Hematopoietic multipotent progenitor cell treated with erythropoietin and hydrocortisone succinate and interleukin-3 and kit ligand, for 6 days (in vitro differentiated cells): ENCODE measurements at regions not wholly inside any gene's neighbourhood (a gene's known extent, or its start where the extent isn't known, plus 50 kb on each side); places are given as distances from the start of the nearest gene placed in this dataset.

Experiments used
- DNase-seq: peaks from one replicate; pipeline ENCODE4 v3.0.0-alpha.2; 2015

GRCh38 chr7:17054206-17054605 is 172.4 kb upstream of the AGR3 start:
- no peak for DNase-seq

DNA sequence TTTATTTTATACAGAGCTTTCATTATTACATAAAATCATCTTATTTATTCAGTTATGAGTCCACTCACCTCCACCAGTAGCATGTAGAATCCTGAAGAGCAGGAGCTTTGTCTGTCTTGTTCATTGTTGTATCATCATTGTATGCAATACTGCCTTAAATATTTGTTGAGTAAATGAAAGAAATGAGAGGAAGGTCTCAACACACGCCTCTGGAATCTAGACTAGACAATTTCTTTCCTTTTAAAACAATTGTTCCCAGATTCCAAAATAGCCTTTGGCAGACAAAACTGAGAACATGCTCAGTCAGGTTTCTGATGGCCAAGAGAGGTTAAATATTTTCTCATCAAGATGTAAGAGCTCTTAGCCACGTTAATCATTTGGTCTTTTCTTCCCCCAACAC is 173.1 kb upstream of the AGR3 start:
- DNase-seq, result no peak

DNA sequence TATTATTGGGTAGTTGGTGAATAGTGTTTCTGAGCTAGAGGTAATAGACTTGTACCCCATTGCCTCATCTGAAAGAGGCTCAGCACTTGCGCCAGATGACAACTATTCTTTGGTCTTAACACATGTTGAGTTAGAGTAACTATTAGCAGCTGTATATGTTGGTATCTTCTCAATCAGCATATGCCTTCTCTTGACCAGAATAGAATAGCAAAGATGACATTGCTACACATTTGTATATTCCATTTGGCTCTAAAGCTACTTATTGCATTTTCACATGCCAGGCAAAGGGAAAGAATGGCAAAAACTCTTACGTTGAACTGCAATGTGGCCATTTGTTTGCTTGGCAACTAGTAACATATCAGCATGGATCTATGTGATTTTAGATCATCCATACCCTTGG is 173.8 kb upstream of the AGR3 start:
- DNase-seq, result no peak

DNA sequence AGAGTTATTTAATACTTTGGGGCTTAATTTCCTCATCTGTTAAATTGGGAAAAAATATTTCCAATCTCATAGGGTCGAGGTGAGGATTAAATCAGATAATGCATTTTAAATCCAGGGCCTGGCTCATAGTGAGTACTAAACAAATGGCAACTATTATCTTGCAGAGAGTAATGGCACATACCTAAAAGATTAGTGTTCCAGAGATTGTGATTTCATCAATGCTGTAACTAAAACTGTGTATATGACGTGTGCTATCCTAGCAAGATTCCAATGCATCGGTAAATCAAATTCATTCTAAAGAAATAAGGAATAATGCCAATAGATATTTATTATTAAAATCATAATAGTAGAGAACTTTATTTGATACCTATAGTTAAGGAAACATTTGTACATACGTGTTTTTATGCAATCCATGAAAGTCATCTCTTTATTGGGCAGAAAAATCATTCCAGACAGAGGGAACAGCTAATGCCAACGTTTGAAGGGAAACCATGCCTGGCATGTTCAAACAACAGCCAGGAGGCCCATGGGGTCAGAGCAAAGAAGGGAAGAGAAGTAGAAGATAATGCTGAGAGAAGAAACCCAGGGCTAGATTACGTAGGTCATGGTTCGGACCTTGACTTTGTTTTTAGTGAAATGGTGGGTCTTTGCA is 174.8 kb upstream of the AGR3 start:
- DNase-seq, result no peak

DNA sequence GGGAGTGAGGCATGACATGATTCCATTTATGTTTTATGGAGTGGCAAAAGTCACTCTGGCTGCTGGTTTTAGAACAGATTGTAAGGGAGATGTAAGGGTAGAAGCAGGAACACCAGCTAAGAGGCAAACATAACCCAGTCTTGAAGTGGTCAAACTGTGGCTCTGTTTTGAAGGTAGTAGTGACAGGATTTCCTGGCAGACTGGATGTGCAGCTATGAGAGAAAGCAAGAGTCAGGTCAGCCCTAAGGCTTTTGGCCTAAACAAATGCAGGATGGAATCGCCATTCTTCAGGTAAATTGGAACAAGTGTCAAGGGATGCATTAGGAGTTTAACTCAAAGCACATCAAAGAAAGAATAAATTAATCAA is 175.3 kb upstream of the AGR3 start:
- DNase-seq, result no peak

DNA sequence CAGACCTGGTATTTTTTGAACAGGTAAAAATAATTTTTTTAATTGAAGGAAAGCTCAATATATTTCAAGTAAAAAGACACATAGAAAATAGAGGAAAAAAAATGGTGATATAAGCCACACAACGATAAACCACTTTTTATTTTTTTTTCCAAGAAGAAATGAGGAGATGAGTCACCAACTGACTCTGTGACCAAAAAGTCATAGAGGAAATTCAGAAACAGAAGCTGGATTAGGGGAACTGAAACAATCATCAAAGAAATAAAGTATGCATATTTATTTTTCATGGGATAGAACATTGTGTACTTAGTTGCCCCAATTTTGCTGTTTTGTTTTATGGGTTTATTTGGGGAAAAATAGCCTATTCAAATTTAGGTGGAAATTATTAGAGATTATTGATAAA is 176.8 kb upstream of the AGR3 start:
- DNase-seq, result peak; percentile 54

DNA sequence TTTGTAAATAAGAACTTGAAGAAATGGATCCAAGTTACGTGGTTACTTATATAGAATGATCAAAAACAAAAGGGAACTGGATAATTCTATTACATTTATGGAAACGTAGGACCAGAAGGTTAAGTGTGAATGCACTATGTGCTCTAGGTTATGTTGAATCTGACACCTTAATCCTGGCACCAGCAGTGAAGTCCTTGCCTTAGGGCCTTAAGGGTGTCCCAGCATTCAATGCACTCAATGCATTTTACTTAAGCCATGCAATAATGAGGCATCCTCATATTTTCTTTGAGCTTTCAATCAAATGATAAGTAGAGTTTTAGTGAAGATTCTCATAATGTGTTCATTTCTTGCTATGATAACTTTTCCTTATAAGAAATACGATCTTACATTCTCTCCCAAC is 178.3 kb upstream of the AGR3 start:
- DNase-seq, result no peak

- DNase-seq, result no peak
These were observed 179.7 kb upstream of the AGR3 start for GRCh38 chr7:17061443-17061842.

DNA sequence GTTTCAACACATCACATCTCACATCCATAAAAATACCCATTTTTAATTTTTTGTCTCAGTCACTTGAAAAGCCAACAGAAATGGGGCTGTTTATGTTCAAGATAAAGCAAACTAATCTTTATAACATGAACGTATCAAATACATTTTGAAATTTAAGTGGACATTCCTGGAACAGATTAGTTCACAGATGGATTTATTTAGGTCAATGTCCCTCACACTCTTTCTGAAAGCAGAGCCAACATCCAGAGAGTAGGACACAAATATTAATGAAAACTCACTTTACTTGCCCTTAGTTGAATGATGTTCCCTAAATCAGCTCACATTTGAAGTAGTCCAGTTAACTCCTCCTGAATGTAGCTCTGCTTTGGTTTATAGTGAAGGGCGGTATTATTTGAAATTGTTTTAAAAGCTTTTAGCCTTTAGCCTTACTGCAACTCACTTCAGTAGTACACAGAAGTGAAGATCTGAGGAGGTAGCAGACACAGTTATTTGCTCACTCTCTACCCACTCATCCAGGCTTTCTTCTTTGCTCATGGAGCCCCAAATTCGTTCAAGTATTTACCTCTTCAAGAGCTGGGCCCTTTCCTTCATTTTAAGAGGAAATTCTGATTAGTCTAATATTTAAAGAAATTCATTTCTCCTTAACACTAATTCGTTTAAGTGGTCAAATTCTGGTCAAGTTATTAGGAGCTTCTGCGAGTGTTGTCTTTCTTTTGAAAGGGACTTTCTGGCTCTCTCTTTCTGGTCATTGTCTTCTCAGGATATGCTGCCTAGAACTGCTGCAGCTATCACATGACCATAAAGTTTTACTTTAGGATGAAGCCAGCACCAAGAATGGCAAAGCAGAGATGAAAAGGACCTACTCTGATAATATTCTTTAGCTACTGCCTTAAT is 180.6 kb upstream of the AGR3 start:
- DNase-seq, result no peak

DNA sequence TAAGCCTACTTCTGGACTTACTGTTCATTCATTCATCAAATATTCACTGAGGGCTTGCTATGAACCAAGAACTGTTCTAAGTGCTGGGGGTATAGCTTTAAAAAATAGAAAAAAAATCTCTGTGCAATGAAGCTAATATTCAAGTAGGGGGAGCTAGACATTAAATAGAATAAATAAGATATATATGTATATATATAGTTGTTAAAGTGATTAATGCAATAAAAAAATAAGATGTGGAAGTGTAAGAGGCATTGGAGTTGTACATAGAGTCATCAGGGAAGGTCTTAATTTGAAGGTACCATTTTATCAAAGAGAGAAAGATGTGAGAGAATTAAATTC is 181.2 kb upstream of the AGR3 start:
- DNase-seq, result peak; percentile 51

DNA sequence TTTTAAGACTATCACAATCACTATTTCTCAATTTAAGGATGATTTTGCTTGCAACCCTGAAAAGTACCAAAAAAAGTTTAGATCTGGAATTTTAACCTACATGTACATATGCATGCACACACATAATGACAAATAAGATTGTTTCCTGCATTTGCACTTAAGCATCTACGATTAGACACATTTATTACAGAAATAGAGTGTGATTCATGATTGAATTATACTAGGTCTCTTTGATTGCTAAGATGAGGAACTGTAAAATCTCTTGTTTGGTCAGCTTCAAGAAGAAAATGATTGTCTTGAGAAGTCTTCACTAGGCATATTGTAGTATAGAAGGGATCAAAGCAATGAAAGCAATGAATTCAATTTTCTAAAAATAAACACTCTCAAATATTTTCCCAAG is 185.9 kb upstream of the AGR3 start:
- DNase-seq, result no peak

DNA sequence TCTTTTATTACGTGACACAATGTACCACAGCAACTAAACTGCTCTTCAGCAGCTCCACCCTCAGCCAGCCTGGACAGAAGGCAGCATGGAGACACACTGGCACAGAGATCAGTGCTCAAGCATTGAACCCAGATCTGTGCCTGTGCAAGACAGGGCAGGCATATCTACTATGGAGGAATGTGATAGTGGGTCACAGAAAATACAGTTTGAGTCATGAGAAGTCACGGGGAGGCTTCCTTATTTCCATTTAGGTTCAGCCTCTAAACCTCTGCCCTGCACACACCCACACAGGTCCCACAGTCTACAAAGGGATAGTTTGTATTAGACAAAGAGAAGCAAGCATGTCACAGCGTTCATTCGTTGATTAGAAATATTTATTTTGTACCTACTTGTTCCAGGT is 187.4 kb upstream of the AGR3 start:
- DNase-seq, result no peak

DNA sequence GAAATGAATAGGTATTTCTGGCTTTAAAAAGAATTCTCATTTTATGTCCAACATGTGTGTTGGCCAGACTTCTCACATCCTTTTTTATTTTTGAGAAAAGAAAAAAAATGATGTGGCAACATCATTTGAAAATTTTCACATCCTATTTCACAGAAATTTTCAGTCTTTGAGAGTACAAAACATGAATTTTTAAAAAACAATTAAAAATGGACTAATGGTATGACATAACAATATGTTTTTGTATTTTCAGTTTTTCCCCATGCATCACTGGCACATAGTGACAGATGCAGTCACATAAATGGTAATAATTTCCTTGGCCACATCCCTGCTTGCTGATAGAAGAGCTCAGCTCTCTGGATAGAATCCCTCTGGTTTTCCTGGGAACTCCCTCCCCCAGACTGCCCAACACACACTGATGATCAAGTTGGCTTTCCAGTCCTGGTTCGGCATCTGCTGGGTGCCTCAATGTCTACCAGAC is 188.5 kb upstream of the AGR3 start:
- DNase-seq, result no peak

GRCh38 chr7:17071866-17072265 is 190.1 kb upstream of the AGR3 start:
- DNase-seq, result no peak

DNA sequence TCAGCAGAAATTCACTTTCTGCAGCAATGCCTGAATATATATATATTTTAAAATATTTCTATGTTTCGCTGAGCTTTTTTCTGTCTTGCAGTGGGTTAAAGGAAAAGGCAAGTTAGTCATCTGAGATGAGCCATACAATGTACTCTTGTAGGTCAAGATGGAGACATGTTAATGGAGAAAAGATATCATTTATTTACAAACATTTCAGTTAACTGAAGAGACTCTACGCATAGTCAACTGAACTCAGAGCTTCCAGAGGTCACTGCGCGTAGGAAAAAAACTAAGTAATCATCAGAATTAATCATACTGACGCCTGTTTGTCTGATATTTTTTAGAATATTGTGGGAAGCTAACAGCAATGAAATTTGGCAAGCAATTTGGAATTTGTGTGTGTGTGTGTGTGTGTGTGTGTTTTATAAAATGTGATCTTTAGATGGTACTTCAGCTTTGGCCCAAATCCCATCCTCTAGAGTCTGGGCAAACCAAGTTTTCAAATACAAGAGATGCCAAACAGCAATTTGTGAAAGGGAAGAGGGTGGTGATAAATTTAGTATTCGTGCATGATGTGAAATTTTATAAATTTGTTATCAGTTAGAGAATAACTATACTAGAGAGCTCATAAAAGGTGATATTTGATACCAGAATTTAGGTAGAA is 193.9 kb upstream of the AGR3 start:
- no peak for DNase-seq

DNA sequence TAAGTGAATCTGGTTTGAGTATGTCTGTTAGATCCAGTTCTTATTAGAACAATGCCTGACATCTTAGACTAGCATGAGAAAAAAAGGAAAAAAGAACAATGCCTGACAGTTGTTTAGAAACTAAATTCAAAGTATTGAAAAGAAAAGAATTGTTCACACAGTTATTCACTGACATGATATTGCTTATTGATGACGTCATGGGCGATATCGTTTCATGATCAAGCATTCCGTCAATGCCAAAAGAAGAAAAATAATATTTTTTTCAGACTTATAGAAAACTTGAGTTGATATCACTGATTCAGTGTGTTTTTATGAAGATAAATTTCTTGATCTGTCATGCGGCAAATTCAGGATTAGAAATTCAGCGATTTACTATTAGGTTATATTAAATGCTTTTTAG is 196.5 kb upstream of the AGR3 start:
- DNase-seq, result no peak

GRCh38 chr7:17083392-17084165 is 201.8 kb upstream of the AGR3 start:
- DNase-seq, result no peak

GRCh38 chr7:17084166-17084475 is 202.3 kb upstream of the AGR3 start:
- no peak for DNase-seq

DNA sequence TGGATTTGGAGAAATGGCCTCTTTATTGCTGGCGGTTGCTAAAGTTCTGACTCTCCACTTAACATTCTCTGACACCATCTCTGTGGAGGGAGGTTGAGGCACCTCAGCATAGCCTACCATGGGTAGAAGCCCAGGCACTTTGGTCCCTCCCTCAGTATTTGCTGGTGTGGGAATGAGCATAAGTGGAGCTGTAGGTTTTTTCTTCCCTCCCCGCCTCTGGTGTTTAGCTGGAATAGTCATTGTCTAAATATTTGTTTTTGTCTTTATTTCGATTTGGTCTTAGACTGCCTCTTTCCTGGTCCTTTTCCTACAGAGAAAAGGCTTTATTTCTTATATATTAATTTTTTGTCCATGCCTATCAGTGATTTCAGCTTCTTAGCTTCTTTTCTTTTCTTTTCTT is 203.4 kb upstream of the AGR3 start:
- no peak for DNase-seq

GRCh38 chr7:17086403-17086802 is 204.6 kb upstream of the AGR3 start:
- no peak for DNase-seq

DNA sequence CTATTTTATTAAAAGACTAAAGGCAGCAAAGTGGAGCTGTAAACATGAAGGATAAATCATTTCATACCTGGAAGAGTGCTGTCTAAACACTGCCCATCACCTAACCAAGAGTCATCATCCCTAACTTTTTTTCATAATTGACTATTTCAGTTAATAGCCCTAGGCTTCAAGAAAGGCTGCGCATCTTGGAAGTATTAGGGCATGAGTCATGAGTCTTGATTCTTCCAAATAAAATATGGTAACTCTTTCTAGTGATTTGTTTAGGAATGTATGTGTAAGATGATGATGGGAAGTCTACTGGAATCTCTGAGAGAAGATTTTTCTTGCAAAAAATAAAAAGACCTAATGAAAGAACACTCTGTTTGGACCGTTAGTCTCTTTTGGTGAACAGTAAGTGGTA is 207.7 kb upstream of the AHR start:
- no peak for DNase-seq

DNA sequence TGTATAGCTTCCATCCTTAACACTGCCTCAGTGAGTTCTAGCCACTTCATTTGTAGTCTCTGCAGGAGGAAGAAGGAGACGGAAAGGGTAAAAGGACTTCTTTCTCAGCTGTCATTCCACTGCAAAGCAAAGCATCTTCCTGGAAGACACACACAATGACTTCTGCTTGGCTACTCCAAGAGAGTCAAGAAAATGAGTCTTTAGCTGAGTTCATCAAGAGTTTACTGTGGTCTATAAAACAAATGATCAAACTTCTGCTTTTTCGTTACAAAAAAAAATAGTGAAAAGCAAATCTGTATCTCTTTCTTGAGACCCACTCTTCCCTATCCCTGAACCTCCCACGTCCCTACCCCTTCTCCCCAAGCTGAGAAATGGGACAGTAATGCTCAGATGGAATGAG is 205.0 kb upstream of the AHR start:
- no peak for DNase-seq

DNA sequence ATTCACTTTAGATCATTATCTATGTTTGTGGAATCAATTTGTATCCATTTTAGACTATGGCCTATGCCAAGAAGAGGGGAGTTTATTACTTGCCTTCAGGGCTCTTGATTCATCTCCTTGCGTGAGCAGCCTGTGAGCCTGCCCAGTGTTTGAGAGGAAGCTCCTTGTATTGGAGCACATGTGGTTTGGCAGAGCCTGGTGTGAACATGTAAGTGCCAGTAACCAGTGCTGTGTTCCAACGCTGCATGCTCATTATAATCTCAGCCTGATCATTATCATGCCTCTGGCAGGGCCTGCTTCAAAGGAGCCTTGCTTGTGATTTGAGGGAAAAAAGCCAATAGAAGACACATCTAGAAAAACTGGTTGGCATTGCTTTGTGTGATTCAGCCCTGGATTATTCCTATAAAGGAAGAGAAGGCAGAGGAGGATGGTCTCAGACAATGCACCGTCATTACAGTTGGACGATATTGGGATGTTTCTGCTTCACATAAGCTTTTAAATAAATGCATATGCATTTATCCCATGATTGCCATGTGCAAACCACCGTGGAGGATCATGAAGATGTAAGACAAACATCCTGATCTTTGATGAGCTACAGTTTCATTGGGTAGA is 203.4 kb upstream of the AHR start:
- DNase-seq, result no peak
